Body of pancreas (tissue), 4 donors: ENCODE measurements at regions not wholly inside any gene's neighbourhood (a gene's known extent, or its start where the extent isn't known, plus 50 kb on each side); places are given as distances from the start of the nearest gene placed in this dataset.

ENCODE experiments used
- ATAC-seq: fragments of 150-250 bp; one replicate; pipeline ENCODE4 v1.9.1; 2016
- DNase-seq, 4 donors: peaks; one replicate each; pipeline ENCODE4 v3.0.0-alpha.2; 2019
- H3K27ac ChIP-seq, 4 donors: fragments of 200-600 bp; sonication (generic); 1 replicate in 3 of 4; 2 replicates in 1 of 4; pipeline versions ENCODE4 v1.5.1 to v1.6.1; 2016 to 2019; ENCODE audit warnings: mild to moderate bottlenecking in 1 of 4, mixed read lengths in 1 of 4, moderate library complexity in 1 of 4
- H3K27me3 ChIP-seq, 2 donors: fragments of 200-600 bp; sonication (generic); one replicate each; pipeline ENCODE4 v1.6.0; 2016; ENCODE audit warnings: mild to moderate bottlenecking in 1 of 2
- H3K36me3 ChIP-seq, 2 donors: fragments of 200-600 bp; sonication (generic); replicated peaks in 1 of 2; 2 replicates each; pipeline ENCODE4 v1.5.1; 2016; ENCODE audit warnings: low read depth in 2 of 2; ENCODE audit not compliant: insufficient read depth in 1 of 2
- H3K4me1 ChIP-seq: fragments of 200-600 bp; sonication (generic); one replicate; pipeline ENCODE4 v1.6.0; 2016
- H3K4me3 ChIP-seq, 2 donors: fragments of 200-600 bp; sonication (generic); 1 replicate in 1 of 2; 2 replicates in 1 of 2; pipeline ENCODE4 v1.5.1; 2016 to 2019
- H3K9me3 ChIP-seq, 3 donors: fragments of 200-600 bp; sonication (generic); 1 replicate in 2 of 3; 2 replicates in 1 of 3; pipeline ENCODE4 v1.5.1; 2016
- CTCF ChIP-seq, 7 experiments: fragments of 450-650 bp in 4 of 7; fragments of 200-600 bp in 3 of 7; sonication (generic) in 3 of 7; IDR thresholded peaks; one replicate each; pipeline ENCODE4 v1.5.1; 2016 to 2019; ENCODE audit warnings: antibody characterized with exemption in 7 of 7
- POLR2A ChIP-seq, 3 donors: fragments of 450-650 bp; IDR thresholded peaks; one replicate each; pipeline ENCODE4 v1.6.1; 2016; ENCODE audit warnings: antibody characterized with exemption in 3 of 3, mild to moderate bottlenecking in 2 of 3
- WGBS, 2 donors: methylation state at CpG; one replicate each; pipeline ENCODE4 v1.1.5; 2017; 5-methylcytosine and 5-hydroxymethylcytosine counted together
- intact Hi-C: fragments of 100-400 bp; cut with DNase I; formaldehyde crosslinking; loops from one replicate; pipeline ENCODE4 v1.15.1; 2023

- ATAC-seq (no peak), DNase-seq (no peak)
- no peak overlapping the region for H3K27ac ChIP-seq
- WGBS, 2 donors, result 79 to 80% methylated on average over 1 of the region's 1 CpG
- no peaks in the 10 kb centered on the region for H3K4me1 ChIP-seq
- intact Hi-C loops, result no loop called here
- no peak overlapping the region for H3K4me3 ChIP-seq
- H3K27me3 ChIP-seq, result no peaks in the 10 kb centered on the region
- H3K9me3 ChIP-seq, result no peaks in the 10 kb centered on the region
- no peaks in the 10 kb centered on the region for H3K36me3 ChIP-seq
- no peak for TF ChIP-seq POLR2A (IDR thresholded peaks at IDR 0.05)
- TF ChIP-seq CTCF (IDR thresholded peaks at IDR 0.05), result no peak
Measured at GRCh38 chr2:155418753-155419152, 720.3 kb downstream of the KCNJ3 start.

- WGBS, 2 donors, result 72 to 91% methylated on average over 1 of the region's 1 CpG
Measured at GRCh38 chr2:155412598-155412997, 714.1 kb downstream of the KCNJ3 start.

GRCh38 chr2:155404433-155405002 is 706.0 kb downstream of the KCNJ3 start:
- Histone ChIP-seq H3K36me3 (no peaks in the 10 kb centered on the region), H3K27ac (no peak overlapping the region), H3K27me3 (no peaks in the 10 kb centered on the region), H3K4me3 (no peak overlapping the region), H3K9me3 (peaks cover 0 to 15% (median 2%) of the 10 kb centered on the region in 3 donors), H3K4me1 (no peaks in the 10 kb centered on the region)
- ATAC-seq (no peak), DNase-seq (no peak)
- intact Hi-C loops, result no loop called here
- WGBS, 2 donors, result 57 to 60% methylated on average over 3 of the region's 3 CpGs
- TF ChIP-seq POLR2A (IDR thresholded peaks at IDR 0.05), result no peak
- no peak for TF ChIP-seq CTCF (IDR thresholded peaks at IDR 0.05)

More at GRCh38 chr2:155412598-155412997, 714.1 kb downstream of the KCNJ3 start:
- no peaks in the 10 kb centered on the region for H3K9me3 ChIP-seq
- no peaks in the 10 kb centered on the region for H3K27me3 ChIP-seq
- no peaks in the 10 kb centered on the region for H3K36me3 ChIP-seq
- H3K27ac ChIP-seq, result no peak overlapping the region
- no peak for TF ChIP-seq POLR2A (IDR thresholded peaks at IDR 0.05)
- TF ChIP-seq CTCF (IDR thresholded peaks at IDR 0.05), result no peak
- no peak for DNase-seq
- ATAC-seq, result no peak
- intact Hi-C loops, result no loop called here
- no peaks in the 10 kb centered on the region for H3K4me1 ChIP-seq
- no peak overlapping the region for H3K4me3 ChIP-seq

- intact Hi-C loops, result no loop called here
- Histone ChIP-seq H3K9me3 (no peaks in the 10 kb centered on the region), H3K27me3 (no peaks in the 10 kb centered on the region), H3K36me3 (no peaks in the 10 kb centered on the region), H3K4me3 (no peak overlapping the region), H3K27ac (no peak overlapping the region), H3K4me1 (no peaks in the 10 kb centered on the region)
- TF ChIP-seq CTCF (IDR thresholded peaks at IDR 0.05) (no peak), POLR2A (IDR thresholded peaks at IDR 0.05) (no peak)
- no peak for ATAC-seq
- no peak for DNase-seq
Measured at GRCh38 chr2:155393406-155393805, 694.9 kb downstream of the KCNJ3 start.

GRCh38 chr2:155391613-155392130 is 693.2 kb downstream of the KCNJ3 start:
- DNase-seq, result no peak
- no peaks in the 10 kb centered on the region for H3K27me3 ChIP-seq
- H3K9me3 ChIP-seq, result no peaks in the 10 kb centered on the region
- no peaks in the 10 kb centered on the region for H3K36me3 ChIP-seq
- intact Hi-C loops, result no loop called here
- no peak for ATAC-seq
- TF ChIP-seq POLR2A (IDR thresholded peaks at IDR 0.05), result no peak
- TF ChIP-seq CTCF (IDR thresholded peaks at IDR 0.05), result no peak
- no peaks in the 10 kb centered on the region for H3K4me1 ChIP-seq
- H3K27ac ChIP-seq, result no peak overlapping the region
- 49 to 58% methylated on average over 2 of the region's 2 CpGs for WGBS, 2 donors
- no peak overlapping the region for H3K4me3 ChIP-seq
